HG03280 (cell line): ENCODE measurements at regions not wholly inside any gene's neighbourhood (a gene's known extent, or its start where the extent isn't known, plus 50 kb on each side); places are given as distances from the start of the nearest gene placed in this dataset.
"Not testable (repeated sequence)": the region's sequence is repeated elsewhere in the genome, so short reads cannot be mapped to it uniquely, and the experiment has no call there.

Source experiments
- ATAC-seq: cut with Tn5 transposase; IDR thresholded peaks from one replicate; pipeline ENCODE4 v1.9.1; 2021; ENCODE audit warnings: mild to moderate bottlenecking, moderate library complexity; ENCODE audit not compliant: unreplicated experiment

DNA sequence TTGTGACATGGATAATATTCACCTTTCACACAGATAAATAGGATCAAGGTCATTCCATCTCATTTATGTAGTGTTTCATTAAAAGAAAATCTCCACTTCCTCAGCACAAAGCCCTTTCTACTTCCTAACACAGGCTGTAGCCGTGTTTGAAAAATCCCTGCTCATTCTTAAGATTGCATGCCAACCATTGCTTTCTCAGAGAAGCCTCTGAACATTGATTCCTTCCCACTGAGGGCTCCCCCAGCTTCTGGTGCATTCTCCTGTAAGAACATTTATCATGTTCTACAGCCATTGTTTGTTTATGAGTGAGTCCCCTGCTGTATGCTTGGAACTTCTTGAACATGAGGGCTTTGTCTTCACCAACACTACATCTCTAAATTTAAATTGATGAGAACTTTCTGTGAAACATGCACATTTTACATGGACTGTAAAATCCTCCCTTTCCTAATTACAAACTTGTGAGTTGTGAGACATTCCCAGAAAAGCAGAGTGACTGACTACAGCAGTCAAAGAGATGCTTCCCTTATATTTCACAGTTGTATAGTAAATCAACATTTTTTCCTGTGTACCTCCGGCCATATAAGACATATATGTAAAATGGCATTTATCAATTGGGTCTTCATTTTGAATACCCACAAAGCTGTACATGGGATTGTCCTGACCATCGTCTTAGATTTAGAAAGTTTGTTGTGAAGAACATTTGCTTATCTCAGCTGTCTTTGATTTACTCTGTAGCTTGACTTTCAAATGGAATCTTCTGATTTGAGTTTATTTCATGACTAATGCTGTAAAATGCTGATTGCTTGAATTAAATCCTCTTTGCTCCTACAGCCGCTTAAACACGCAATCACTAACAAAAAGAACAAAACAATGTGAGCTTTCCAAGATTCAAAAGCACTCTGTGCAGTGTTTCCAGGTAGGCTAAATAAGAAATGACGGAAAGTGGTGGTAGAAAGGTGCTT is 600.5 kb upstream of the SLIT2 start:
- no peak for ATAC-seq

DNA sequence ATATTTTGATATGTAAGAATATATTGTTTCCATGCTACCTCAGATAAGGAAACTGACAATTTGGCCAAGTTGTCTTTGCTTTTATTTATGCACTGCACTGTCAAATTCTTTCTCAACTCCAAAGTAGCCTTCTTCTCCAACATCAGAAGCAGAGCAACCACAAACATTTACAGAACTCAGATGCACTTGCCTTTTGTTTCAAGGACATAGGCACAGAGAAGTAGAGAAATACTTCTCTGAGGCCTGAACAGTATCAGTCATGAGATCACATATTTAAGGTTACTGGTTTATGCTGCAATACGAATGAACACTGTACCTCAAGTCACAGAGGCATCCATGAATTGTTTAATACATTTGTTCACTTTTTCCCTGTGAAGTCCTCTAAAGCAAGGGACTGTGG is 606.1 kb upstream of the SLIT2 start:
- ATAC-seq, result no peak

DNA sequence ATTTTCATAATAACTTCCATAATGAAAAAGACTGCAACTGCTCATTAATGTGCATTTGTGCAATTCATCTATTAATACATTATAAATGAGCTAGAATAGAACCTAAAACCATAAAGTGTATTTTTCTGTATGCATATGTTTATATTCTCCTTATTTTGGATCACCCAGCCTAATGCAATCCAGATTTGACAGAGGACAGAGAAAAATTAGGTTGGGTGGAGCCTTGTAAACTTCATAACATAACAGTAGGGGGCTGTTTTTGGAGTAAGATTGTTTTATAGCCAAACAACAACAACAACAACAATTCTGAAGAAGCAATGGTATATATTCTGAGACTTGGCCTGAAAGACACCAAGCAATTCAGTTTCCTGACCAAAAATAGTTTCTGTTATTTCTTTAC is 615.3 kb upstream of the SLIT2 start:
- ATAC-seq, result no peak

DNA sequence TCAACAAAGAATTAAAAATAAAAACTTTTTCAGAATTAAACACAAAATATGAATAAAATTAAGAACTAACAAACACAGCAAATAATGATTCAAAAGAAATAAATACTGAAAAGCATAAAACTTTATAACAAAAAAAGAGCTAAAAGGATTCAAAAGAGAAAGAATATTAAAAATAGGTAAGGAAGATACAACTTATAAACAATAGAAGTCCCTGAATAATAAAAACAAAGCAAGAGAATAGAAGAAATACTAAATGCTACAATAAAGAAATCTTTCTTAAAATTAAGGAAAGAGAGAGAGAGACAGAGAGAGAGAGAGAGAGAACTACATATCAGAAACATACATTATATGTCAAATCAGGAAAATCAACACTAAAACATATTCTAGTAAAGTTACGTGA is 619.9 kb upstream of the SLIT2 start:
- no peak for ATAC-seq

DNA sequence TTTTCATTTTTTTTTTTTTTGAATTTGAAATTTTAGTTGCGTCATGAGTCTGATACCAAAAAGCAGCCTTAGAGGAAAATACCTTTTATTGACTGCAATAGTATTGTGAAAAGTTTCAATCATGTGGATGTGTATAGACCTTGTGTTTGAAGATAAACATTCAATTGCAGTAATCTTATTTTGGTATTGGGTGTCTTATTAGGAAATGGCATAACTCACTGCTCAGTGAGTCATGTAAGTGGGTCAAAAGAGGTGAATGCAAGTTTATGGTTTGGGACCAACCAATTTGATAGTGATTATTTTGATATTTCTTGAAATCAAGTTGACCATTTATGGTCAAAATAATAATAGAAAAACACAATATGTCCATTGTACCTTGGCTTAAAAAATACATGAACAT is 627.8 kb upstream of the SLIT2 start:
- ATAC-seq, result no peak

DNA sequence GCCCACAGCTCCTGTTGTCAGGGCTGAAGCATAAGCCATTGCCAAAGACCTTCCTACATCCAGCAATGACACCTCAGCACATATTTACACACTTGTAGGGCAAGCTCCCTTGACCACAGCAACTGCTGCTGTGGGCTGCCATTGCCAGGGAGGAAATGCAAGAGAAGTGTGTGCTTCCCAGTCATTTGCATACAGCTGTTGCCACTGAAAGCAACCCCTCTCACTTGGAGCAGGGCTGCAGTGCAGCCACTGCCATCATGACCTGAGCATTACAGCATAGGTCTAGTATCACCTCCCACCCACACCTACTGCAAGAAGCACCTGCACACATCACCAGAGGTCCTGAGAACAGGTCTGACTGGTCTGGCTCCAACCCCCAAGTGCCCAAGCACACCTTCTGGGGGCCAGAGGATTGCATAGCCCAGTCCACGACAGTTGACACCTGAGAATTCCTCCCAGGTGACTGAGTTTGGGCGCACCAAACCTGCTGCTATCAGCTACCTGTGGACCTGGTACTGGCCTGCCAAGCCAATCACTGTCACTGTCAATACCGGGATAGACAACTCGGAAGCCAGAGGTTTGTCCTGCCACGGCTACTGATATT is 636.5 kb upstream of the SLIT2 start:
- ATAC-seq, result no peak

DNA sequence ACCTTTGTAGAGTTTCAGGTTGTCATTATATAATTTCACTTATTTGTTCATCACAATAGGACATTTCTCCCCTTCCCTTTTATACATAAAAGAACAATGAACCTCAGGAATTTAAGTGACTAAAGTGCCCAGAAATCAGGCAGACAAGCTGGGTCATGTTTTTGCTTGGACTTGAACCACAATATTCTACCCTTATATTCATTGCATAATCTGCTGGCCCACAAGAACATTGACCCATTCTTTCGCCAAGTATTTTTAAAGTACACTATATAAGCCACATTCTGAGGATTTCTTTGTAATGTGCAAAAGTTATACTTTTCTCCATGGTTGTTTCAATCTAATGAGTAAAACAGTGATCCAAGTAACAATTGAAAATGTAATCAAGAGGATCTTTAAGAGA is 637.5 kb upstream of the SLIT2 start:
- ATAC-seq, result no peak

DNA sequence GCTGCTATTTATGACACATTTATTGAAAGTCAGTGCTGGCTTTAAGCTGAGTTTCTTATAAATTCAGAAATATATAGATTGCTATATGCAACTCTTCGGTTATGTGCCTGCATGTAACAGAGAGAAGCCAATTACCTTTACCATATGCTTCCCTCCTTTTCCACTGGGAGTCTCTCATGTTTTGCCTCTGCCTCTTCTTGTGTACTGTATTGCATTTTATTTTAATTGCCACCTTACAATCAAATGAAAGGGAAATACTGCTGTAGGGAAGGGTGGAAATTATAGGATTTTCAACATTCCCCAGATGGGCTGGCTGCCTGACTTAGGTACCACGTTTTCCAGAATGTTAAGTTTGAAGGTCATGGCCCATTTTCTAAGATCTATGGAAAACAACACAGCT is 655.4 kb upstream of the SLIT2 start:
- ATAC-seq, result no peak

DNA sequence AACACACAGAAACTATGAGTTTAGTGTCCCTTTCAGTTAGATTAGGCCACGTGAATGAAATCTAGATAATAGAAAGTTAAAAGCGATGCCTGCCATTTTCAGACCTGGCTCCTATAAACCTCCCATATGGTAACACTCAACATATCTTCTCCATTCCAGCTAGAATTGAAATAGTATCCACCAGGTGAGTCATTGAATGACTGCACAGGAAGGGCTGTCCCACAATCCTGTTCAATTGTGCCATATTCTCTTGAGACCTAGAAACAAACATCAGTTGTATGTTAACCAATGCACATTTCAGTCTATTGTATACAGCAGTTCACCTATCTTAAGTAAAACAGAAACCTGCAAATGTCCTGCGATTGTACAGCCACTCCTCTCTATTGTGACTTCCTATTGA is 659.3 kb upstream of the SLIT2 start:
- ATAC-seq, result no peak

DNA sequence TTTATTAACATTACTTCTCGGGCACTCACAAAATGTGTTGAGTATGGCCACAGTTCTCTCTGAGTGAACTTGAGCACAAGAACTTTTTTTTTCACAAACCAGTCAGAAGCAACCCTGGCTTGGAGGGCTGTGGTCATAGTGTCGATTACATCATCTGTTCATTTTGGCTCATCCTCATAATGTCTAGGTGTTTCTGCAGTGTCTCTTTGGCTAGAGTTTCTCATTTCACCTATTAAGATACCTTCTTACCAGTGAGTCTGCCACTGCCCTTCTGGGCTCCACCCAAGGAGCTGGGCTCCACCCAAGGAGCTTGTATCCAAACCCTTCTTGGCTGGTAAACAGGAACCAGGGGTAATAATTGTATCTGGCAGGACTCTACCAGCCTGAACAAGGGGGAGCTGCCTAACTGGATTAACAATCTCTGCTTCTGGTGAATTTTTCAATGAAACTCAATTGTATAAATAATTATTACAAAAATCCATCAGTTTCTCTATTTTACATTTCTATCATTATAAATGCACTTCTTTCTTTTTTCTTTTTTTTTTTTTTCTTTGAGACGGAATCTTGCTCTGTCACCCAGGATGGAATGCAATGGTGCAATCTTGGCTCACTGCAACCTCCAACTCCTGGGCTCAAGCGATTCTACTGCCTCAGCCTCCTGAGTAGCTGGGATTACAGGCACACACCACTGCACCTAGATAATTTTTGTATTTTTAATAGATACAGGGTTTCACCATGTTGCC is 667.7 kb upstream of the SLIT2 start:
- ATAC-seq, result no peak

DNA sequence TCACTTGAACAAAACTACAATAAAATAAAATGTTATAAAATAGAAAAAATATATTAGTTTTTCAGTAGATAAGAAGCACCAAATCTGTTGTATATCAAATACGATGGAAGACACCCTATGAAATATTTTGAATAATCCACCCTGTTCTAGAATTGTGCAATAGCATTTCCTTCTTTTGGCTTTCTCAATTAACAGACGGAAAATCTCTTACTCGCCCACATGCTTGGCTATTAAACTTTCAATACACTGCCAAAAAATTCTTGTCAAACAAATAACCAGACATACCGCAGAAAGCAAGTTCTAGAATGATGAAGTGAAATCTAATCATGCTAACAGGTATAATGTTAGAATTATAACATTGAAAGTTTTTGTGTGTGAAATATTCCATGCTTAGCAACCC is 671.6 kb upstream of the SLIT2 start:
- ATAC-seq, result no peak

DNA sequence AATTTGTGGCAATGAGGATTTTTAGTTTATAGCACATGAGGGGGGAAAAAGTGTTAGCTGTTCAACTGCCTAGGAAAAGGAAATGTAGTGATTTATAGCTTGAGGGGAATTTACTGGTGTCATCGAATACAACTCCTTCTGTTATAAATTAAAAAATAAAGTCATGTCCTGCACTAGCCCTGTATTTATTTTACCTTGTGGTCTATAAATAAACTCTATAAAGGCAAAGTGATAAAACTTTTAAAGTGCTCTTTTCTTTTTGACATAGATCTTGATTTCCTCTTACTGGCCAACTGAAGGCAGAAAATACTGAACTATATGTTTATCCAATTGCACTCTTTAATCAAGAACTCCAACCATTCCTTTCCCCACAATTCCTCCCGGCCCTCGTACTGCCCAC is 672.1 kb upstream of the SLIT2 start:
- ATAC-seq, result no peak

DNA sequence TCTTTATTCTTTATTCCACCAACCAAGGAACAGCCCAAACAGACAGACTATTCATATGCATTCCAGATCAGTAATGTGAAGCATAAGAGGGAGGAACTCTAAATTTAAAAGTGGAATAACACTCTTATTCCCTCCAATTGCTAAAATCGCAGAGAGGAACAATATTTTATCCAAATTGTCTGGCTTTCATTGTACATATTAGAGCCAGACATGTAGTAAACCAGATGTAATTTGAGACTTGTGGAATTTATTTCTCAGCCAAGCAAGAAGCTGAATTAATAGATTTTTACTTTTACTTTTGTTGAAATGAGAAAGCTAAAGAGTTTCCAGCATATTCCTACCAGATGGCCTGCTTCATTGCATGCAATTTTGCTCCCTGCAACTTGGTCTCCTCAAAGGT is 674.6 kb upstream of the SLIT2 start:
- ATAC-seq, result no peak

DNA sequence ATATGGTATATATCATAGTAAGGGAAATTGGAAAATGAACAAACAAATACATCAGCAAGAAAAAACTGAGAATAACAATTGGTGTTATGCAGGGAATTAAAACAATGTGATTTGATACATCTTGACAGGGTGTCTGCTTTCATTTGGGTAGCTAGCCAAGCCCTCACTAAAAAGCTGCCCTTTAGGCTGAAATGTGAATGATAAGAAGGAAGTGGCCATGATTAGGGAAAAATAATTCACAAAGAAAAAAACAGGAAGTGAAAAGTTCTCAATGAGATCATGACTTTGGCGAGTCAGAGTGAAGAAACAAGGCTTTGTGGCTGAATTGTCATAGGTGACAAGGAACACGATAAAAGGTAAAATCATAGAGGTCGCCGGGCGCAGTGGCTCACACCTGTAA is 675.8 kb upstream of the SLIT2 start:
- ATAC-seq, result no peak

DNA sequence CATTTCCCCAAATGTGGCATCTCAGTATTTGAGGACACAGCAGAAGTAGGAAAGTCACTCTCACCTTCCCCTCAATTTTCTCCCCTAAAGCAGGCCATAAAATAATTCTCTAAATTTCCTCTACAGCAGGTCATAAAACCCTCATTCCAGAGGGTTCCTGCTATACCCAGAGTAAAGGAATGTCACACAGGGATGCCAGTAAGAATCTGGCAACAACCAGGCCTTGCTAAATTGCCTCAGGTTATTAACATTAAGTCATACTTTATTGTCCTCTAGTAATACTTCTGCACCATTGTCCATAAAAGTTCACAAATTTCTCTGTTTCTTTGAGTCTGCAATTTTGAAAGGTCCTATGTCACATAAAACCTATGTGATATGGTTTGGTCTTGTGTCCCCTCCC is 685.7 kb upstream of the SLIT2 start:
- ATAC-seq, result no peak

DNA sequence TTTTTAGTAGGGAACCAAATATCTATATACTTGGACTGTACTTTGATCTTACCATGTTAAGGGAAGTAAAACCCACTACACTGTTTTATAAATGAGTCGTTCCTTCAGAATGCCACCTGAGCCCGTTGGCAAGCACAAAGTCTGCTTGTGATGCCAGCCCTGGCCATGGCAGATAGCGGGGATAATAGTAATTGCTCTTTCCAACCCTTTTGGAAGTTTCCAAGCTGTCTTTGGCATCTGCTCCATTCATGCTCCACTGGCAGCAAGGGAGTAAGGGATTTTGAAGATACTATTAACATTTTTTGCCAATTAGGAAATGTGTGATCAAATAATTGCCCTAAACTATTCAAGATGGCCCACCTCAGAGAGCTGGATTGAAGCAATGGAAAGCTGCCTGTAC is 689.2 kb upstream of the SLIT2 start:
- ATAC-seq, result no peak

DNA sequence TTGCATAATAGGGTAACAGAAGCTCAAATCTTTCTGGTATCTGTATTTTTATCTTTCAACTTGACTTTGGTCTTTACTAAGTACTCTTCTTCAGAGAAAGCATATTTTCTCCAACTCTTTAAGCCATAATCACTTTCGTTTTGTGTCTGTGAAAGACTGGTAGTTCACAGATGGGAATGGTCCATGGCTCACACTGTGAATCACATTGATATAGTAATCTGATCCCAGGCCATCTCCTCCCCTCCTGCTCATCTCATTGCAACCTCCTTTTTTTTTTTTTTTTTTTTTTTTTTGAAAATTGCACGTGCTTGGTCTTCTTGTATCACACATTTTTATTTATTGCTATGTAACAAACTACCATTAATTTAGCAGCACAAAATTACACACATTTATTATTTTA is 694.5 kb upstream of the SLIT2 start:
- no peak for ATAC-seq

DNA sequence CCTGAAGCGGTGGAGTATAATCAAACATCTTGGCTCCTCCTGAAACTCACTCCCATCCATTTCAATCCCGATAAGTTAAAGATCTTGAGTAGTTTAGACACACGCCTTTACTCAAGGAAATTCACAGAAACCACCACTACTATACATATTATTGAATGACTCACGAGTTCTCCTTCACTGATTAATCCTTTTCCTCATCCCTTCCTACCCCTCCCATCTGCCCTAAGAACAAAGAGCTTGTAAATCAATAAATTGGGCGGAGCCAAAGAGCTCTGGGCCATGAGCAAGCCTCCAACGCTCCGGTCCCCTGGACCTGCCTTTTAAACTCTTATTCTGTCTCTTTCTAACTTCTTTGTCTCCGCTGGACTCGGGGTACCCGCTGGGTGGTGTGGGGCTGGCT is 695.4 kb upstream of the SLIT2 start:
- ATAC-seq, result not testable (repeated sequence)

DNA sequence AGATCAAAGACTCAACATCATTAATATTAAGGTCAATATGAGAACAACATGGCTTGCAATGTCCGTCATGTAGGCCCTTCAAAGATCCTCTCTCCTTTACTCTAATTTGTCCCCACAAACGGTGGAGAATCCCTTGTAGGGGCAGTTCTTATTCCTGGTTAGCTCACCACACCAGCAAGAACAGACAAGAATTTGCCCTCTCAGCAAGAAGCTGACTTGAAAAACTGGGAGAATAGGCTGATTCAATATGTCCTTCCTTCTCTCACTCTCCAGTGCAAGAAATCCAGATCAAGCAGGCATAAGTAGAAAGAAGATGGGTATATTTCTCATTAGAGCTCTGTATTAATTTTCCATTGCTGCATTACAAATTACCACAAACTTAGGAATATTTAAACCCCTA is 704.2 kb upstream of the SLIT2 start:
- no peak for ATAC-seq

DNA sequence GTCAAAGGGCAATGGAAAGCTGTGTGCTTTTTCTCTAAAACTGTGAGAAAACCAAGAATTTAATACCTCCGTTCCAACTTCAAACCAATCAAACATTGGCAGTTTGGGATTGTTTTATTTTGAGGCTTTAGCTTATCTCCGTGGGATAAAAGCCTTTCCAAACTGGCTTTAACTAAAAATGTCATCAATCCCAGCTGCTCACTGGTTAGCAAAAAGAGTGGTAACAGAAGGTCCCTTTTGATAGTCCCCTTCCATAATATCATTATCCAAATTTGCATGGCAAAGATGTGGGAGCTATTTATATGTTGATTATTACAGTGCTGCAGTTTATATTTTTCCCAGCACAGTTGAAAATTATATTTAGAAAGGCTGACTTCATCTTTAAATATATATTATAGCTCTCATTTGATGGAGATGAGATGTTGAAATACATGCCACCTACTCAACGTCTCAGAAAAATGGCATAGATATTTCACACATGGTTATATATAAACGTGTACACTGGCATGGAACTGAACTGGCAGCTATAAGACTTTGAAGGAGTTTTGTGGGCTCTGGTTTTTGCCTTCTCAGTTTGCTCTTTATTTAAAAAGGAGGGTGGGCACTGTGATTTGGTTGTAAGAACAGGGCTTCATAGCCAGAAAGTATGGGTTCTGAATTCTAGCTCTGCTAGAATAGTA is 707.1 kb upstream of the SLIT2 start:
- ATAC-seq, result no peak

DNA sequence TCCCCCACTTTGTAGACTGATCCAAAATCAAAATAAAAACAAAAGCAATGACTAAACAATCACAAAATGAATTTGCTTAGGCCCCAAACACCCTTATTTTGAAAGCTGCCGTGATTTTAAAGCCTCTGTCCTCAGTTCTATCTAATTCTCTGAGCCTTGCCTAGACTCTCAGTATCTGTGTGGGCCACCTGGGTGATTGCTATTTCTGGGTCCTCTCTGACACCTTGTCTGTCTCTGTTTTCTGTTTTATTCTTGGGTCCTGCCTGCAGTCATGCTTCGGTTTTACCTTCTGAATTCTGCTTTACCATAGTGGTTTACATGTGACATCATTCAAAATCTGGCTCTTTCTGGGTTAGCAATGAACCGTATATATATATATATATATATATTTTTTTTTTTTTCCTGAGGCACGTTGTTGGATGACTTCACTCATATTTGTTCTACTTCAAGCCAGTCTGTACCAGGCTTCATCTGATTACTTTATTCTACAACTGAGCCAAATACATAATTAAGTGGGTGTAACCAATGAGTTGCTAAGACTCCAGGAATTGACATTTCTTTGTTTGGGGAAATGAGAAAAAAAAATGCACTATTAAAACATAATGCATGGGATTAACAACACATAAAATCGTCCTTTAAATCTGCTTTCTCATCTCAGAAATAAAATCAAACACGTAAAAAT is 710.7 kb upstream of the SLIT2 start:
- no peak for ATAC-seq
